ENCODE measurements at regions not wholly inside any gene's neighbourhood (a gene's known extent, or its start where the extent isn't known, plus 50 kb on each side); places are given as distances from the start of the nearest gene placed in this dataset.
"Not testable (repeated sequence)": the region's sequence is repeated elsewhere in the genome, so short reads cannot be mapped to it uniquely, and the experiment has no call there.

- DNase-seq (ENCODE audit: extremely low read depth in 1 of 2, low read depth in 1 of 2): no peak
Observed at GRCh38 chr5:90338712-90339372, 70.7 kb downstream of the CETN3 start.

GRCh38 chr5:90337449-90338052 lies 72.0 kb downstream of the CETN3 start:
- DNase-seq (ENCODE audit: extremely low read depth in 1 of 2, low read depth in 1 of 2): no peak

- DNase-seq (ENCODE audit: extremely low read depth in 1 of 2, low read depth in 1 of 2): no peak
Observed at GRCh38 chr5:90336752-90337151, 72.8 kb downstream of the CETN3 start.

- DNase-seq (ENCODE audit: extremely low read depth in 1 of 2, low read depth in 1 of 2): no peak
Observed at GRCh38 chr5:90334741-90335140, 74.8 kb downstream of the CETN3 start.

GRCh38 chr5:90329911-90330310 lies 79.6 kb downstream of the CETN3 start:
- no peak for DNase-seq (ENCODE audit: extremely low read depth in 1 of 2, low read depth in 1 of 2)

GRCh38 chr5:90326995-90327394 lies 82.6 kb downstream of the CETN3 start:
- no peak for DNase-seq (ENCODE audit: extremely low read depth in 1 of 2, low read depth in 1 of 2)

- no peak for DNase-seq (ENCODE audit: extremely low read depth in 1 of 2, low read depth in 1 of 2)
Observed at GRCh38 chr5:90325093-90325492, 84.5 kb downstream of the CETN3 start.

- DNase-seq (ENCODE audit: extremely low read depth in 1 of 2, low read depth in 1 of 2): not testable (repeated sequence)
Observed at GRCh38 chr5:90320348-90320747, 89.2 kb downstream of the CETN3 start.

GRCh38 chr5:90312027-90312426 lies 97.5 kb downstream of the CETN3 start:
- no peak for DNase-seq (ENCODE audit: extremely low read depth in 1 of 2, low read depth in 1 of 2)

GRCh38 chr5:90311401-90311800 lies 98.2 kb downstream of the CETN3 start:
- DNase-seq (ENCODE audit: extremely low read depth in 1 of 2, low read depth in 1 of 2): no peak

GRCh38 chr5:90308787-90309585 lies 100.6 kb downstream of the CETN3 start:
- no peak for DNase-seq (ENCODE audit: extremely low read depth in 1 of 2, low read depth in 1 of 2)

GRCh38 chr5:90307782-90308181 lies 101.8 kb downstream of the CETN3 start:
- DNase-seq (ENCODE audit: extremely low read depth in 1 of 2, low read depth in 1 of 2): no peak

- DNase-seq (ENCODE audit: extremely low read depth in 1 of 2, low read depth in 1 of 2): no peak
Observed at GRCh38 chr5:90307322-90307721, 102.2 kb downstream of the CETN3 start.

- no peak for DNase-seq (ENCODE audit: extremely low read depth in 1 of 2, low read depth in 1 of 2)
Observed at GRCh38 chr5:90306613-90307012, 102.9 kb downstream of the CETN3 start.

- no peak for DNase-seq (ENCODE audit: extremely low read depth in 1 of 2, low read depth in 1 of 2)
Observed at GRCh38 chr5:90305041-90305720, 104.4 kb downstream of the CETN3 start.

- DNase-seq (ENCODE audit: extremely low read depth in 1 of 2, low read depth in 1 of 2): no peak
Observed at GRCh38 chr5:90301248-90301647, 108.3 kb downstream of the CETN3 start.

GRCh38 chr5:90297045-90297764 lies 112.4 kb downstream of the CETN3 start:
- DNase-seq (ENCODE audit: extremely low read depth in 1 of 2, low read depth in 1 of 2): no peak

- DNase-seq (ENCODE audit: extremely low read depth in 1 of 2, low read depth in 1 of 2): no peak
Observed at GRCh38 chr5:90294604-90295003, 115.0 kb downstream of the CETN3 start.

GRCh38 chr5:90293931-90294330 lies 115.6 kb downstream of the CETN3 start:
- DNase-seq (ENCODE audit: extremely low read depth in 1 of 2, low read depth in 1 of 2): no peak

- DNase-seq (ENCODE audit: extremely low read depth in 1 of 2, low read depth in 1 of 2): no peak
Observed at GRCh38 chr5:90290648-90291047, 118.9 kb downstream of the CETN3 start.

GRCh38 chr5:90289837-90290236 lies 119.7 kb downstream of the CETN3 start:
- no peak for DNase-seq (ENCODE audit: extremely low read depth in 1 of 2, low read depth in 1 of 2)

Measured in activated CD8-positive, alpha-beta memory T cell treated with anti-CD3 and anti-CD28 coated beads for 1 hour (primary cell).